ENCODE measurements at regions not wholly inside any gene's neighbourhood (a gene's known extent, or its start where the extent isn't known, plus 50 kb on each side); places are given as distances from the start of the nearest gene placed in this dataset.

DNA sequence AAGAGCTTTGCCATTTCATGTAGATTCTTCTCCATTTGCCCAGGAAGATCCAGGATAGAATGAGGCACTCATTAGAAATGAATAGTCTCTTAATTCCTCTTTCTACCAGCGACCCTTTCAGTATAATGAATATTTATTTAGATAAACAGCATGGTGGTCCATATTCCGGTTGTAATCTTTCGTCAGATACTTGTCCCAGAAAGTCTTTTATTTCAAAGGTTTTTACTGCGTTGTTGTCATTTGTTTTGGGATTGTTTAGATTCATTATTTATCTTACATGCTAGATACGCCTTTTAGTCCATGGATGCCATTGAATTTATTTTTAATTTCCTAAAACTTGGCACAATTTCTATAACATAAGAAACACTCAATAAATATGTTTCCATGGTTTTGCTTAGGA is 139.7 kb upstream of the FLRT2 start:
- H3K4me1 Mint-ChIP-seq: no peaks in the 10 kb centered on the region
- Histone ChIP-seq H3K27me3 (ENCODE audit: insufficient read depth) (no peaks in the 10 kb centered on the region), H3K36me3 (ENCODE audit: insufficient read depth) (no peaks in the 10 kb centered on the region), H3K27ac (ENCODE audit: low read depth) (no peak overlapping the region), H4K20me1 (replicated peaks; ENCODE audit: insufficient read depth) (no peaks in the 10 kb centered on the region), H3K79me2 (replicated peaks; ENCODE audit: insufficient read depth) (no peaks in the 10 kb centered on the region), H3K4me3 (no peak overlapping the region), H3K9me2 (ENCODE audit: insufficient read depth) (no peaks in the 10 kb centered on the region), H3K4me1 (ENCODE audit: insufficient read depth) (no peaks in the 10 kb centered on the region), H2AFZ (no peak overlapping the region), H3F3A (replicated peaks; ENCODE audit: low read depth) (no peaks in the 10 kb centered on the region), H3K4me2 (no peak overlapping the region)
- H3K36me3 Mint-ChIP-seq (ENCODE audit: low read depth): no peaks in the 10 kb centered on the region
- ATAC-seq (no peak), DNase-seq (ENCODE audit: low spot score) (no peak)
- TF ChIP-seq, protein P1, sequence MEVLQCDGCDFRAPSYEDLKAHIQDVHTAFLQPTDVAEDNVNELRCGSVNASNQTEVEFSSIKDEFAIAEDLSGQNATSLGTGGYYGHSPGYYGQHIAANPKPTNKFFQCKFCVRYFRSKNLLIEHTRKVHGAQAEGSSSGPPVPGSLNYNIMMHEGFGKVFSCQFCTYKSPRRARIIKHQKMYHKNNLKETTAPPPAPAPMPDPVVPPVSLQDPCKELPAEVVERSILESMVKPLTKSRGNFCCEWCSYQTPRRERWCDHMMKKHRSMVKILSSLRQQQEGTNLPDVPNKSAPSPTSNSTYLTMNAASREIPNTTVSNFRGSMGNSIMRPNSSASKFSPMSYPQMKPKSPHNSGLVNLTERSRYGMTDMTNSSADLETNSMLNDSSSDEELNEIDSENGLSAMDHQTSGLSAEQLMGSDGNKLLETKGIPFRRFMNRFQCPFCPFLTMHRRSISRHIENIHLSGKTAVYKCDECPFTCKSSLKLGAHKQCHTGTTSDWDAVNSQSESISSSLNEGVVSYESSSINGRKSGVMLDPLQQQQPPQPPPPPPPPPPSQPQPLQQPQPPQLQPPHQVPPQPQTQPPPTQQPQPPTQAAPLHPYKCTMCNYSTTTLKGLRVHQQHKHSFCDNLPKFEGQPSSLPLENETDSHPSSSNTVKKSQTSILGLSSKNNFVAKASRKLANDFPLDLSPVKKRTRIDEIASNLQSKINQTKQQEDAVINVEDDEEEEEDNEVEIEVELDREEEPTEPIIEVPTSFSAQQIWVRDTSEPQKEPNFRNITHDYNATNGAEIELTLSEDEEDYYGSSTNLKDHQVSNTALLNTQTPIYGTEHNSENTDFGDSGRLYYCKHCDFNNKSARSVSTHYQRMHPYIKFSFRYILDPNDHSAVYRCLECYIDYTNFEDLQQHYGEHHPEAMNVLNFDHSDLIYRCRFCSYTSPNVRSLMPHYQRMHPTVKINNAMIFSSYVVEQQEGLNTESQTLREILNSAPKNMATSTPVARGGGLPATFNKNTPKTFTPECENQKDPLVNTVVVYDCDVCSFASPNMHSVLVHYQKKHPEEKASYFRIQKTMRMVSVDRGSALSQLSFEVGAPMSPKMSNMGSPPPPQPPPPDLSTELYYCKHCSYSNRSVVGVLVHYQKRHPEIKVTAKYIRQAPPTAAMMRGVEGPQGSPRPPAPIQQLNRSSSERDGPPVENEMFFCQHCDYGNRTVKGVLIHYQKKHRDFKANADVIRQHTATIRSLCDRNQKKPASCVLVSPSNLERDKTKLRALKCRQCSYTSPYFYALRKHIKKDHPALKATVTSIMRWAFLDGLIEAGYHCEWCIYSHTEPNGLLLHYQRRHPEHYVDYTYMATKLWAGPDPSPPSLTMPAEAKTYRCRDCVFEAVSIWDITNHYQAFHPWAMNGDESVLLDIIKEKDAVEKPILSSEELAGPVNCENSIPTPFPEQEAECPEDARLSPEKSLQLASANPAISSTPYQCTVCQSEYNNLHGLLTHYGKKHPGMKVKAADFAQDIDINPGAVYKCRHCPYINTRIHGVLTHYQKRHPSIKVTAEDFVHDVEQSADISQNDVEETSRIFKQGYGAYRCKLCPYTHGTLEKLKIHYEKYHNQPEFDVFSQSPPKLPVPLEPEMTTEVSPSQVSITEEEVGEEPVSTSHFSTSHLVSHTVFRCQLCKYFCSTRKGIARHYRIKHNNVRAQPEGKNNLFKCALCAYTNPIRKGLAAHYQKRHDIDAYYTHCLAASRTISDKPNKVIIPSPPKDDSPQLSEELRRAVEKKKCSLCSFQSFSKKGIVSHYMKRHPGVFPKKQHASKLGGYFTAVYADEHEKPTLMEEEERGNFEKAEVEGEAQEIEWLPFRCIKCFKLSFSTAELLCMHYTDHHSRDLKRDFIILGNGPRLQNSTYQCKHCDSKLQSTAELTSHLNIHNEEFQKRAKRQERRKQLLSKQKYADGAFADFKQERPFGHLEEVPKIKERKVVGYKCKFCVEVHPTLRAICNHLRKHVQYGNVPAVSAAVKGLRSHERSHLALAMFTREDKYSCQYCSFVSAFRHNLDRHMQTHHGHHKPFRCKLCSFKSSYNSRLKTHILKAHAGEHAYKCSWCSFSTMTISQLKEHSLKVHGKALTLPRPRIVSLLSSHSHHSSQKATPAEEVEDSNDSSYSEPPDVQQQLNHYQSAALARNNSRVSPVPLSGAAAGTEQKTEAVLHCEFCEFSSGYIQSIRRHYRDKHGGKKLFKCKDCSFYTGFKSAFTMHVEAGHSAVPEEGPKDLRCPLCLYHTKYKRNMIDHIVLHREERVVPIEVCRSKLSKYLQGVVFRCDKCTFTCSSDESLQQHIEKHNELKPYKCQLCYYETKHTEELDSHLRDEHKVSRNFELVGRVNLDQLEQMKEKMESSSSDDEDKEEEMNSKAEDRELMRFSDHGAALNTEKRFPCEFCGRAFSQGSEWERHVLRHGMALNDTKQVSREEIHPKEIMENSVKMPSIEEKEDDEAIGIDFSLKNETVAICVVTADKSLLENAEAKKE (CRISPR knock-in tag; IDR thresholded peaks at IDR 0.05): no peak
- TF ChIP-seq, protein P2, sequence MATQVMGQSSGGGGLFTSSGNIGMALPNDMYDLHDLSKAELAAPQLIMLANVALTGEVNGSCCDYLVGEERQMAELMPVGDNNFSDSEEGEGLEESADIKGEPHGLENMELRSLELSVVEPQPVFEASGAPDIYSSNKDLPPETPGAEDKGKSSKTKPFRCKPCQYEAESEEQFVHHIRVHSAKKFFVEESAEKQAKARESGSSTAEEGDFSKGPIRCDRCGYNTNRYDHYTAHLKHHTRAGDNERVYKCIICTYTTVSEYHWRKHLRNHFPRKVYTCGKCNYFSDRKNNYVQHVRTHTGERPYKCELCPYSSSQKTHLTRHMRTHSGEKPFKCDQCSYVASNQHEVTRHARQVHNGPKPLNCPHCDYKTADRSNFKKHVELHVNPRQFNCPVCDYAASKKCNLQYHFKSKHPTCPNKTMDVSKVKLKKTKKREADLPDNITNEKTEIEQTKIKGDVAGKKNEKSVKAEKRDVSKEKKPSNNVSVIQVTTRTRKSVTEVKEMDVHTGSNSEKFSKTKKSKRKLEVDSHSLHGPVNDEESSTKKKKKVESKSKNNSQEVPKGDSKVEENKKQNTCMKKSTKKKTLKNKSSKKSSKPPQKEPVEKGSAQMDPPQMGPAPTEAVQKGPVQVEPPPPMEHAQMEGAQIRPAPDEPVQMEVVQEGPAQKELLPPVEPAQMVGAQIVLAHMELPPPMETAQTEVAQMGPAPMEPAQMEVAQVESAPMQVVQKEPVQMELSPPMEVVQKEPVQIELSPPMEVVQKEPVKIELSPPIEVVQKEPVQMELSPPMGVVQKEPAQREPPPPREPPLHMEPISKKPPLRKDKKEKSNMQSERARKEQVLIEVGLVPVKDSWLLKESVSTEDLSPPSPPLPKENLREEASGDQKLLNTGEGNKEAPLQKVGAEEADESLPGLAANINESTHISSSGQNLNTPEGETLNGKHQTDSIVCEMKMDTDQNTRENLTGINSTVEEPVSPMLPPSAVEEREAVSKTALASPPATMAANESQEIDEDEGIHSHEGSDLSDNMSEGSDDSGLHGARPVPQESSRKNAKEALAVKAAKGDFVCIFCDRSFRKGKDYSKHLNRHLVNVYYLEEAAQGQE (IDR thresholded peaks at IDR 0.05; ENCODE audit: unreplicated experiment): no peak
- no peak overlapping the region for H3K4me3 Mint-ChIP-seq
- H3K9me3 Mint-ChIP-seq: no peaks in the 10 kb centered on the region
- no peak overlapping the region for H3K27ac Mint-ChIP-seq
- no peaks in the 10 kb centered on the region for H3K27me3 Mint-ChIP-seq (ENCODE audit: insufficient read depth, low read depth, poor library complexity)

DNA sequence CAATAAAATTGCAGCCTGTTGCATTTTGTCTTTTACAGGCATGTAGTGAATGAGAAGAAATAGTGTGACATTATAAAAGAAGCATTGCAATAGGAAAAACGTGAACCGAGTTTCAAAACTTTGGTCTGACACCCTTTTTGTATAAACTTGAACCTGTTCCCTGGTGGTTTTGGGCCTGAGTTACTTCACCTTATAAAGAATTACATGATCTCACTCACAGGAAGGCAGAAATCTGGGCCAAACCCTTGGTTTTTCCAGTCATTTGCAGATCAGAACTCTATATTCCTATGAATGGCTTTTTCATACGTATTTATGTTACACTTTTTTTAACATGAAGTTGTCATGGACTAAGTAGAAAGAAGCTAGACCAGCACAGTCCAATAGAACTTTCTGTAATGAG is 138.5 kb upstream of the FLRT2 start:
- Histone ChIP-seq H4K20me1 (replicated peaks; ENCODE audit: insufficient read depth) (no peaks in the 10 kb centered on the region), H3K9me2 (ENCODE audit: insufficient read depth) (no peaks in the 10 kb centered on the region), H3K79me2 (replicated peaks; ENCODE audit: insufficient read depth) (no peaks in the 10 kb centered on the region), H3K4me2 (no peak overlapping the region), H2AFZ (no peak overlapping the region), H3K4me3 (no peak overlapping the region), H3K4me1 (ENCODE audit: insufficient read depth) (no peaks in the 10 kb centered on the region), H3K36me3 (ENCODE audit: insufficient read depth) (no peaks in the 10 kb centered on the region), H3F3A (replicated peaks; ENCODE audit: low read depth) (no peaks in the 10 kb centered on the region), H3K27me3 (ENCODE audit: insufficient read depth) (no peaks in the 10 kb centered on the region), H3K27ac (ENCODE audit: low read depth) (no peak overlapping the region)
- H3K4me1 Mint-ChIP-seq: peaks cover 3% of the 10 kb centered on the region
- no peaks in the 10 kb centered on the region for H3K36me3 Mint-ChIP-seq (ENCODE audit: low read depth)
- no peak for DNase-seq (ENCODE audit: low spot score)
- no peaks in the 10 kb centered on the region for H3K27me3 Mint-ChIP-seq (ENCODE audit: insufficient read depth, low read depth, poor library complexity)
- H3K27ac Mint-ChIP-seq: no peak overlapping the region
- no peaks in the 10 kb centered on the region for H3K9me3 Mint-ChIP-seq
- no peak overlapping the region for H3K4me3 Mint-ChIP-seq
- no peak for ATAC-seq
- TF ChIP-seq ZNF331 (CRISPR knock-in tag; IDR thresholded peaks at IDR 0.05; ENCODE audit: low read depth): no peak
- no peak for TF ChIP-seq NANOG (IDR thresholded peaks at IDR 0.05; ENCODE audit: borderline replicate concordance)
- TF ChIP-seq ZNF114 (CRISPR knock-in tag; IDR thresholded peaks at IDR 0.05): no peak
- TF ChIP-seq EZH2phosphoT487 (IDR thresholded peaks at IDR 0.05; ENCODE audit: unreplicated experiment): no peak
- TF ChIP-seq POLR2AphosphoS5 (IDR thresholded peaks at IDR 0.05; ENCODE audit: low read depth): no peak
- TF ChIP-seq, protein P3, sequence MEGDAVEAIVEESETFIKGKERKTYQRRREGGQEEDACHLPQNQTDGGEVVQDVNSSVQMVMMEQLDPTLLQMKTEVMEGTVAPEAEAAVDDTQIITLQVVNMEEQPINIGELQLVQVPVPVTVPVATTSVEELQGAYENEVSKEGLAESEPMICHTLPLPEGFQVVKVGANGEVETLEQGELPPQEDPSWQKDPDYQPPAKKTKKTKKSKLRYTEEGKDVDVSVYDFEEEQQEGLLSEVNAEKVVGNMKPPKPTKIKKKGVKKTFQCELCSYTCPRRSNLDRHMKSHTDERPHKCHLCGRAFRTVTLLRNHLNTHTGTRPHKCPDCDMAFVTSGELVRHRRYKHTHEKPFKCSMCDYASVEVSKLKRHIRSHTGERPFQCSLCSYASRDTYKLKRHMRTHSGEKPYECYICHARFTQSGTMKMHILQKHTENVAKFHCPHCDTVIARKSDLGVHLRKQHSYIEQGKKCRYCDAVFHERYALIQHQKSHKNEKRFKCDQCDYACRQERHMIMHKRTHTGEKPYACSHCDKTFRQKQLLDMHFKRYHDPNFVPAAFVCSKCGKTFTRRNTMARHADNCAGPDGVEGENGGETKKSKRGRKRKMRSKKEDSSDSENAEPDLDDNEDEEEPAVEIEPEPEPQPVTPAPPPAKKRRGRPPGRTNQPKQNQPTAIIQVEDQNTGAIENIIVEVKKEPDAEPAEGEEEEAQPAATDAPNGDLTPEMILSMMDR (conservative IDR thresholded peaks at IDR 0.05; ENCODE audit: low read depth in 2 of 2): no peak

Data from GM23338 (cell line).